ENCODE measurements at regions not wholly inside any gene's neighbourhood (a gene's known extent, or its start where the extent isn't known, plus 50 kb on each side); places are given as distances from the start of the nearest gene placed in this dataset.

- TF ChIP-seq CTCF (conservative IDR thresholded peaks at IDR 0.05; ENCODE audit: low read length) (no peak), EZH2phosphoT487 (IDR thresholded peaks at IDR 0.05; ENCODE audit: borderline replicate concordance, low read depth, low read length) (no peak)
Observed at GRCh38 chr16:86768228-86768791, 190.0 kb downstream of the FOXL1 start.

Measured in OCI-LY7 (cell line).